ENCODE measurements at regions not wholly inside any gene's neighbourhood (a gene's known extent, or its start where the extent isn't known, plus 50 kb on each side); places are given as distances from the start of the nearest gene placed in this dataset.

DNA sequence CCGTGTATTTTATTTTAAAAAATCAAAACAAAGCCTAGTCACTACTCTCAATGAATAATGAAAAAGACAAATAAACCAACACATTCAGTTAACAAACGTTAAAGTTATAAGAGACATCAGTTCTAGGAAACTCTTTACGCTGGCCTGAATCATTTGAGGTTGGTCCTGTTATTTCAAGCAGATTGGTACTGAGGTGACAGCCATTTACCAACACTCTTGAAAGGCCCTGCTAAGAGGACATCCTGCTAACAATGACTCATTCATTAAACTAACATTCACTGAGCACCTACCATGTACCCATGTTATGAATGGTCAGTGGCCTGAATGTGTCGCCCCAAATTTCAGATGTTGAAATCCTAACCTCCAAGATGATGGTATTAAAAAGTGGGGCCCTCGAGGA, 57.1 kb upstream of the ADGRG2 start:
- SMC1A ChIA-PET (ENCODE audit: uncharacterized antibody, unreplicated experiment): interaction anchor here (1.1 kb wide), 1 partner anchor 8 kb away, joined by 3 read pairs; no protein-coding TSS in a partner anchor
- FAIRE-seq (no peak), ATAC-seq (peak; percentile 58), DNase-seq (ENCODE audit: low read depth, low spot score) (no peak)
- CTCF ChIA-PET: no interaction called here
- Histone ChIP-seq H4K20me1 (ENCODE audit: control insufficient read depth, insufficient read depth) (no peaks in the 10 kb centered on the region), H3K9me3 (replicated peaks; ENCODE audit: control insufficient read depth, insufficient read depth, low read length) (no peaks in the 10 kb centered on the region), H2AFZ (ENCODE audit: control insufficient read depth, low read depth, low read length) (no peak overlapping the region), H3K36me3 (ENCODE audit: control insufficient read depth in 2 of 2, insufficient read depth in 2 of 2, low read length in 1 of 2) (no peaks in the 10 kb centered on the region), H3K27me3 (replicated peaks in 1 of 2; ENCODE audit: control insufficient read depth in 2 of 2, insufficient read depth in 2 of 2, low read length in 1 of 2) (no peaks in the 10 kb centered on the region), H3K27ac (ENCODE audit: control insufficient read depth, insufficient read depth) (no peak overlapping the region), H3K9ac (ENCODE audit: control insufficient read depth, insufficient read depth, low read length) (no peak overlapping the region), H3K4me2 (ENCODE audit: control insufficient read depth, insufficient read depth) (no peak overlapping the region), H3K4me1 (ENCODE audit: control insufficient read depth, insufficient read depth, low read length) (no peaks in the 10 kb centered on the region), H3K79me2 (ENCODE audit: control insufficient read depth, insufficient read depth, low read length) (no peaks in the 10 kb centered on the region), H3K4me3 (no peak overlapping the region)
- TF ChIP-seq ATF7 (IDR thresholded peaks at IDR 0.05; ENCODE audit: low read depth): no peak
- TF ChIP-seq RELB (IDR thresholded peaks at IDR 0.05; ENCODE audit: low read depth): no peak
- no peak for TF ChIP-seq DPF2 (IDR thresholded peaks at IDR 0.05)
- no peak for TF ChIP-seq RCOR1 (conservative IDR thresholded peaks at IDR 0.05; ENCODE audit: low read depth, low read length)
- no peak for TF ChIP-seq SUZ12 (IDR thresholded peaks at IDR 0.05; ENCODE audit: unreplicated experiment)
- TF ChIP-seq ZNF384 (IDR thresholded peaks at IDR 0.05; ENCODE audit: borderline replicate concordance, low read depth, low read length): no peak
- TF ChIP-seq NRF1 (conservative IDR thresholded peaks at IDR 0.05; ENCODE audit: low read depth, low read length): no peak
- no peak for TF ChIP-seq MTA3 (IDR thresholded peaks at IDR 0.05; ENCODE audit: borderline replicate concordance, low read length)
- no peak for TF ChIP-seq TBL1XR1 (IDR thresholded peaks at IDR 0.05; ENCODE audit: low read depth, low read length)
- TF ChIP-seq CBX5 (IDR thresholded peaks at IDR 0.05; ENCODE audit: low read depth): no peak
- TF ChIP-seq, protein P1, sequence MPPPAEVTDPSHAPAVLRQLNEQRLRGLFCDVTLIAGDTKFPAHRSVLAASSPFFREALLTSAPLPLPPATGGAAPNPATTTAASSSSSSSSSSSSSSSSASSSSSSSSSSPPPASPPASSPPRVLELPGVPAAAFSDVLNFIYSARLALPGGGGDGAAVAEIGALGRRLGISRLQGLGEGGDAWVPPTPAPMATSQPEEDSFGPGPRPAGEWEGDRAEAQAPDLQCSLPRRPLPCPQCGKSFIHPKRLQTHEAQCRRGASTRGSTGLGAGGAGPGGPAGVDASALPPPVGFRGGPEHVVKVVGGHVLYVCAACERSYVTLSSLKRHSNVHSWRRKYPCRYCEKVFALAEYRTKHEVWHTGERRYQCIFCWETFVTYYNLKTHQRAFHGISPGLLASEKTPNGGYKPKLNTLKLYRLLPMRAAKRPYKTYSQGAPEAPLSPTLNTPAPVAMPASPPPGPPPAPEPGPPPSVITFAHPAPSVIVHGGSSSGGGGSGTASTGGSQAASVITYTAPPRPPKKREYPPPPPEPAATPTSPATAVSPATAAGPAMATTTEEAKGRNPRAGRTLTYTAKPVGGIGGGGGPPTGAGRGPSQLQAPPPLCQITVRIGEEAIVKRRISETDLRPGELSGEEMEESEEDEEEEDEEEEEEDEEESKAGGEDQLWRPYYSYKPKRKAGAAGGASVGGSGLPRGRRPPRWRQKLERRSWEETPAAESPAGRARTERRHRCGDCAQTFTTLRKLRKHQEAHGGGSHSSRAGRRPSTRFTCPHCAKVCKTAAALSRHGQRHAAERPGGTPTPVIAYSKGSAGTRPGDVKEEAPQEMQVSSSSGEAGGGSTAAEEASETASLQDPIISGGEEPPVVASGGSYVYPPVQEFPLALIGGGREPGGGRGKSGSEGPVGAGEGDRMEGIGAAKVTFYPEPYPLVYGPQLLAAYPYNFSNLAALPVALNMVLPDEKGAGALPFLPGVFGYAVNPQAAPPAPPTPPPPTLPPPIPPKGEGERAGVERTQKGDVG (CRISPR knock-in tag; IDR thresholded peaks at IDR 0.05): no peak
- TF ChIP-seq, protein P2, sequence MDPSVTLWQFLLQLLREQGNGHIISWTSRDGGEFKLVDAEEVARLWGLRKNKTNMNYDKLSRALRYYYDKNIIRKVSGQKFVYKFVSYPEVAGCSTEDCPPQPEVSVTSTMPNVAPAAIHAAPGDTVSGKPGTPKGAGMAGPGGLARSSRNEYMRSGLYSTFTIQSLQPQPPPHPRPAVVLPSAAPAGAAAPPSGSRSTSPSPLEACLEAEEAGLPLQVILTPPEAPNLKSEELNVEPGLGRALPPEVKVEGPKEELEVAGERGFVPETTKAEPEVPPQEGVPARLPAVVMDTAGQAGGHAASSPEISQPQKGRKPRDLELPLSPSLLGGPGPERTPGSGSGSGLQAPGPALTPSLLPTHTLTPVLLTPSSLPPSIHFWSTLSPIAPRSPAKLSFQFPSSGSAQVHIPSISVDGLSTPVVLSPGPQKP (IDR thresholded peaks at IDR 0.05; ENCODE audit: low read depth, low read length): no peak
- no peak for TF ChIP-seq KAT2A (conservative IDR thresholded peaks at IDR 0.05; ENCODE audit: control insufficient read depth, low read depth, low read length)
- POLR2A ChIA-PET: no interaction called here
- RAD21 ChIA-PET (ENCODE audit: unreplicated experiment): no interaction called here
- in situ Hi-C loops (cut with MboI) (no loop called here), intact Hi-C loops (cut with micrococcal nuclease; ENCODE audit: unreplicated experiment) (no loop called here)
- 27% methylated on average over 5 of the region's 5 CpGs for WGBS (ENCODE audit: insufficient coverage, insufficient replicate concordance, low lambda C conversion rate, missing lambda C conversion rate)
- no TSS peak for BruUV-seq (replicated peaks)
